H1 (cell line): ENCODE measurements at regions not wholly inside any gene's neighbourhood (a gene's known extent, or its start where the extent isn't known, plus 50 kb on each side); places are given as distances from the start of the nearest gene placed in this dataset.

ENCODE experiments used
- CTCF ChIA-PET: fragments of 300-600 bp; sonication (Branson Sonifier 250); formaldehyde crosslinking; loops from one replicate; lab custom pipeline; 2021; ENCODE audit not compliant: partially characterized antibody; lab: Charles Lee
- POLR2A ChIA-PET: fragments of 300-600 bp; sonication (Branson Sonifier 250); formaldehyde crosslinking; loops from one replicate; lab custom pipeline; 2021; ENCODE audit warnings: inconsistent platforms; ENCODE audit not compliant: partially characterized antibody; lab: Charles Lee
- DNase-seq, 2 experiments: peaks; one replicate each; pipeline versions ENCODE4 v3.0.0 to v3.0.0-alpha.2; 2010 to 2022; ENCODE audit warnings: low spot score in 2 of 2, low read depth in 1 of 2, mixed read lengths in 1 of 2
- FAIRE-seq: peaks from 2 replicates; lab custom pipeline; 2011; peaks lifted over from hg19 to GRCh38; lab: Jason Lieb, UNC
- H2AFZ ChIP-seq: 2 replicates; pipeline ENCODE4 v1.8.1; 2012; ENCODE audit warnings: low read length, inconsistent platforms
- H2AK5ac ChIP-seq: 2 replicates; pipeline ENCODE4 v1.6.1; 2013; ENCODE audit warnings: low read depth, low read length
- H2BK120ac ChIP-seq: replicated peaks from 2 replicates; pipeline ENCODE3; 2013; ENCODE audit warnings: low read depth, low read length, inconsistent platforms
- H2BK12ac ChIP-seq: 2 replicates; pipeline ENCODE4 v1.6.1; 2013; ENCODE audit warnings: low read depth, low read length
- H2BK15ac ChIP-seq: 2 replicates; pipeline ENCODE4 v1.6.1; 2013; ENCODE audit warnings: low read length
- H2BK20ac ChIP-seq: 2 replicates; pipeline ENCODE4 v1.6.1; 2013; ENCODE audit warnings: low read length
- H2BK5ac ChIP-seq: 2 replicates; pipeline ENCODE4 v1.6.1; 2013; ENCODE audit warnings: low read depth, low read length
- H3K14ac ChIP-seq: 2 replicates; pipeline ENCODE4 v1.6.1; 2013; ENCODE audit warnings: inconsistent platforms; ENCODE audit not compliant: insufficient read length
- H3K18ac ChIP-seq: 2 replicates; pipeline ENCODE4 v1.6.1; 2013; ENCODE audit warnings: low read length; ENCODE audit errors: extremely low read depth
- H3K23ac ChIP-seq: 2 replicates; pipeline ENCODE4 v1.6.1; 2013; ENCODE audit warnings: inconsistent platforms; ENCODE audit not compliant: insufficient read length
- H3K23me2 ChIP-seq: 2 replicates; pipeline ENCODE4 v1.6.1; 2013; ENCODE audit warnings: low read depth, low read length
- H3K27ac ChIP-seq: 2 replicates; pipeline ENCODE4 v1.6.1; 2011; ENCODE audit warnings: low read depth, low read length, inconsistent platforms
- H3K27me3 ChIP-seq, 4 experiments: replicated peaks in 1 of 4; 1 replicate in 1 of 4; 2 replicates in 3 of 4; pipeline versions ENCODE4 v1.6.1 to v1.8.1; 2011 to 2013; ENCODE audit warnings: low read length in 3 of 4, mild to moderate bottlenecking in 3 of 4, inconsistent platforms in 2 of 4, mixed read lengths in 2 of 4, moderate library complexity in 1 of 4; ENCODE audit not compliant: control insufficient read depth in 3 of 4, insufficient read depth in 3 of 4; ENCODE audit errors: extremely low read depth in 1 of 4
- H3K36me3 ChIP-seq, 4 experiments: 2 replicates each; pipeline versions ENCODE4 v1.6.1 to v1.8.1; 2011 to 2013; ENCODE audit warnings: mild to moderate bottlenecking in 4 of 4, low read length in 3 of 4, moderate library complexity in 2 of 4, control low read depth in 1 of 4, inconsistent platforms in 1 of 4; ENCODE audit not compliant: insufficient read depth in 4 of 4, control insufficient read depth in 2 of 4
- H3K4ac ChIP-seq: replicated peaks from 2 replicates; pipeline ENCODE3; 2013; ENCODE audit warnings: low read length, low read depth, mixed read lengths, inconsistent platforms; ENCODE audit not compliant: insufficient read length
- H3K4me1 ChIP-seq, 4 experiments: replicated peaks in 1 of 4; 1 replicate in 1 of 4; 2 replicates in 3 of 4; pipeline versions ENCODE4 v1.6.1 to v1.8.1; 2011 to 2013; ENCODE audit warnings: low read length in 3 of 4, inconsistent platforms in 2 of 4, mixed read lengths in 1 of 4; ENCODE audit not compliant: insufficient read depth in 4 of 4, control insufficient read depth in 3 of 4
- H3K4me2 ChIP-seq, 2 experiments: 2 replicates each; pipeline versions ENCODE4 v1.6.1 to v1.8.1; 2011 to 2013; ENCODE audit warnings: low read depth in 2 of 2, low read length in 2 of 2, control low read depth in 1 of 2, inconsistent platforms in 1 of 2, mild to moderate bottlenecking in 1 of 2; ENCODE audit not compliant: insufficient read depth in 1 of 2
- H3K4me3 ChIP-seq, 4 experiments: fragments of 200-600, 300-600 bp in 1 of 4; sonication (generic), shearing (Covaris generic), sonication (Bioruptor Twin) in 1 of 4; 2 replicates each; pipeline versions ENCODE4 v1.5.1 to v1.8.1; 2011 to 2016; ENCODE audit warnings: low read length in 4 of 4, low read depth in 3 of 4, control low read depth in 2 of 4, inconsistent platforms in 2 of 4, mild to moderate bottlenecking in 2 of 4, mixed read lengths in 1 of 4, moderate library complexity in 1 of 4; ENCODE audit not compliant: insufficient read depth in 2 of 4; ENCODE audit errors: extremely low read depth in 1 of 4
- H3K56ac ChIP-seq: replicated peaks from 2 replicates; pipeline ENCODE3; 2013; ENCODE audit warnings: low read depth, mild to moderate bottlenecking, mixed read lengths, low read length, inconsistent platforms; ENCODE audit not compliant: insufficient read length
- H3K79me1 ChIP-seq: 2 replicates; pipeline ENCODE4 v1.6.1; 2013; ENCODE audit warnings: low read depth, low read length, control low read depth
- H3K79me2 ChIP-seq, 2 experiments: 2 replicates each; pipeline versions ENCODE4 v1.6.1 to v1.8.1; 2012 to 2013; ENCODE audit warnings: low read length in 2 of 2, mild to moderate bottlenecking in 2 of 2, inconsistent platforms in 1 of 2; ENCODE audit not compliant: insufficient read depth in 2 of 2, control insufficient read depth in 1 of 2
- H3K9ac ChIP-seq, 4 experiments: replicated peaks in 1 of 4; 1 replicate in 1 of 4; 2 replicates in 3 of 4; pipeline versions ENCODE4 v1.6.1 to v1.8.1; 2011 to 2013; ENCODE audit warnings: low read depth in 3 of 4, low read length in 3 of 4, control low read depth in 2 of 4, mild to moderate bottlenecking in 2 of 4, moderate library complexity in 2 of 4, inconsistent platforms in 1 of 4; ENCODE audit errors: extremely low read depth in 1 of 4
- H3K9me3 ChIP-seq, 2 experiments: 2 replicates each; pipeline versions ENCODE4 v1.6.1 to v1.8.1; 2012 to 2013; ENCODE audit warnings: mild to moderate bottlenecking in 2 of 2, moderate library complexity in 2 of 2, control low read depth in 1 of 2, inconsistent platforms in 1 of 2, low read depth in 1 of 2, low read length in 1 of 2, mixed read lengths in 1 of 2; ENCODE audit not compliant: insufficient read depth in 2 of 2
- H4K20me1 ChIP-seq, 2 experiments: replicated peaks in 1 of 2; 2 replicates each; pipeline versions ENCODE3 to v1.8.1; 2011 to 2013; ENCODE audit warnings: inconsistent platforms in 2 of 2, low read length in 2 of 2, mild to moderate bottlenecking in 1 of 2; ENCODE audit not compliant: insufficient read depth in 2 of 2, control insufficient read depth in 1 of 2
- H4K5ac ChIP-seq: 2 replicates; pipeline ENCODE4 v1.6.1; 2013; ENCODE audit warnings: low read length, low read depth, mixed read lengths, inconsistent platforms; ENCODE audit not compliant: insufficient read length
- H4K8ac ChIP-seq: 2 replicates; pipeline ENCODE4 v1.8.0; 2013; ENCODE audit warnings: mild to moderate bottlenecking, moderate library complexity, low read length, inconsistent platforms; ENCODE audit not compliant: insufficient read depth; ENCODE audit errors: extremely low read depth
- H4K91ac ChIP-seq: replicated peaks from 2 replicates; pipeline ENCODE3; 2013; ENCODE audit warnings: low read length, mixed read lengths, inconsistent platforms; ENCODE audit not compliant: insufficient read length
- CBX8 ChIP-seq: fragments of 300-800, 300-1000 bp; sonication (generic); IDR thresholded peaks from 2 replicates; pipeline ENCODE4 v1.7.1; 2016; ENCODE audit warnings: low read depth, low read length, borderline replicate concordance
- CTCF ChIP-seq, 3 experiments: IDR thresholded peaks; 1 replicate in 2 of 3; 2 replicates in 1 of 3; pipeline versions ENCODE4 v1.5.1 to v1.6.1; 2011; ENCODE audit warnings: low read length in 3 of 3, mild to moderate bottlenecking in 3 of 3, inconsistent platforms in 2 of 3, low read depth in 1 of 3, moderate library complexity in 1 of 3; ENCODE audit not compliant: insufficient read depth in 1 of 3; ENCODE audit errors: control extremely low read depth in 1 of 3
- FOSL1 ChIP-seq: IDR thresholded peaks from 2 replicates; pipeline ENCODE4 v1.6.1; 2011; ENCODE audit warnings: mild to moderate bottlenecking, low read depth, low read length, moderate library complexity; ENCODE audit not compliant: insufficient read depth
- GABPA ChIP-seq: IDR thresholded peaks from 2 replicates; pipeline ENCODE4 v1.6.1; 2011; ENCODE audit warnings: mild to moderate bottlenecking, low read length, moderate library complexity, borderline replicate concordance; ENCODE audit not compliant: insufficient read depth
- KDM1A ChIP-seq: fragments of 200-600, 300-600 bp; sonication (generic); IDR thresholded peaks from 2 replicates; pipeline ENCODE4 v1.7.1; 2016; ENCODE audit warnings: mild to moderate bottlenecking, low read length, borderline replicate concordance
- RAD21 ChIP-seq, 2 experiments: IDR thresholded peaks in 1 of 2; conservative IDR thresholded peaks in 1 of 2; 2 replicates each; pipeline ENCODE4 v1.6.1; 2011; ENCODE audit warnings: low read depth in 2 of 2, low read length in 2 of 2, improper control_type of control experiment in 1 of 2, inconsistent platforms in 1 of 2, mild to moderate bottlenecking in 1 of 2, moderate library complexity in 1 of 2
- SP1 ChIP-seq: IDR thresholded peaks from 2 replicates; pipeline ENCODE4 v1.6.1; 2011; ENCODE audit warnings: low read depth, low read length
- SP4 ChIP-seq: IDR thresholded peaks from 2 replicates; pipeline ENCODE4 v1.6.1; 2012; ENCODE audit warnings: low read length, inconsistent platforms

GRCh38 chr1:68586766-68587165 is 89.9 kb upstream of the DEPDC1 start:
- Histone ChIP-seq H2BK12ac (no peak overlapping the region), H3K79me2 (no peaks in the 10 kb centered on the region), H3K9ac (no peak overlapping the region), H2AK5ac (no peak overlapping the region), H3K27me3 (no peaks in the 10 kb centered on the region), H3K4ac (no peak overlapping the region), H3K4me2 (no peak overlapping the region), H3K79me1 (no peaks in the 10 kb centered on the region), H4K20me1 (no peaks in the 10 kb centered on the region), H4K91ac (no peak overlapping the region), H2BK120ac (no peak overlapping the region), H3K23me2 (no peaks in the 10 kb centered on the region), H2BK15ac (no peak overlapping the region), H3K36me3 (no peaks in the 10 kb centered on the region), H3K18ac (no peak overlapping the region), H4K8ac (no peak overlapping the region), H3K4me3 (no peak overlapping the region), H3K14ac (no peak overlapping the region), H3K4me1 (no peaks in the 10 kb centered on the region), H2BK20ac (no peak overlapping the region), H3K23ac (no peak overlapping the region), H2BK5ac (no peak overlapping the region), H2AFZ (no peak overlapping the region), H3K9me3 (no peaks in the 10 kb centered on the region), H3K56ac (no peak overlapping the region), H4K5ac (no peak overlapping the region), H3K27ac (no peak overlapping the region)
- POLR2A ChIA-PET = no interaction called here
- TF ChIP-seq CBX8 (no peak), SP1 (no peak), KDM1A (no peak), CTCF (IDR thresholded peaks at IDR 0.05; ENCODE audit: control extremely low read depth in 1 of 3, insufficient read depth in 1 of 3, low read depth in 1 of 3, low read length in 3 of 3) (no peak), RAD21 (IDR thresholded peaks at IDR 0.05 in 1 of 2, conservative IDR thresholded peaks at IDR 0.05 in 1 of 2; ENCODE audit: low read depth in 2 of 2, low read length in 2 of 2) (no peak), SP4 (no peak), FOSL1 (no peak), GABPA (no peak)
- CTCF ChIA-PET = no interaction called here
- FAIRE-seq (no peak), DNase-seq (no peak)
